Lower lobe of right lung (tissue), 2 donors: ENCODE measurements at regions not wholly inside any gene's neighbourhood (a gene's known extent, or its start where the extent isn't known, plus 50 kb on each side); places are given as distances from the start of the nearest gene placed in this dataset.
A peak's percentile ranks its signal among the peaks of the same experiment; 100 is the strongest.
"Not testable (repeated sequence)": the region's sequence is repeated elsewhere in the genome, so short reads cannot be mapped to it uniquely, and the experiment has no call there.

Experiments used
- ATAC-seq, 2 donors: fragments of 200-7000 bp; cut with Tn5 transposase; one replicate each; pipeline ENCODE4 v1.9.1; 2020 to 2022; ENCODE audit warnings: mild to moderate bottlenecking in 2 of 2, moderate library complexity in 2 of 2
- DNase-seq: peaks from one replicate; pipeline ENCODE4 v3.0.0-alpha.2; 2020
- H3K27ac ChIP-seq: fragments of 200-600 bp; one replicate; pipeline ENCODE4 v1.8.0; 2022
- H3K27me3 ChIP-seq: fragments of 200-600 bp; one replicate; pipeline ENCODE4 v1.8.0; 2022; ENCODE audit warnings: low read depth
- H3K36me3 ChIP-seq: fragments of 200-600 bp; one replicate; pipeline ENCODE4 v1.8.0; 2022; ENCODE audit warnings: mild to moderate bottlenecking
- H3K4me1 ChIP-seq: fragments of 200-600 bp; one replicate; pipeline ENCODE4 v1.8.0; 2022
- H3K4me3 ChIP-seq: fragments of 200-600 bp; one replicate; pipeline ENCODE4 v1.8.0; 2022; ENCODE audit warnings: mild to moderate bottlenecking
- H3K9me3 ChIP-seq: fragments of 200-600 bp; one replicate; pipeline ENCODE4 v1.8.0; 2022
- CTCF ChIP-seq: fragments of 200-600 bp; IDR thresholded peaks from one replicate; pipeline ENCODE4 v1.8.0; 2022; ENCODE audit warnings: antibody characterized with exemption, mild to moderate bottlenecking
- intact Hi-C: fragments of 100-400 bp; cut with DNase I; formaldehyde crosslinking; loops from one replicate; pipeline ENCODE4 v1.11.0; 2022
- donor health status: DM: no; HTN: yes; CAD: no; lungs with severe emphysema.

- no peaks in the 10 kb centered on the region for H3K9me3 ChIP-seq
- H3K27me3 ChIP-seq, result no peaks in the 10 kb centered on the region
- ATAC-seq (peak in 1 of 2 donors; percentile 34), DNase-seq (no peak)
- H3K4me3 ChIP-seq, result no peak overlapping the region
- intact Hi-C loops, result no loop called here
- no peaks in the 10 kb centered on the region for H3K36me3 ChIP-seq
- no peak for TF ChIP-seq CTCF
- H3K27ac ChIP-seq, result no peak overlapping the region
- H3K4me1 ChIP-seq, result peaks cover 5% of the 10 kb centered on the region
These were observed 76.6 kb upstream of the ADRA1D start for GRCh38 chr20:4325548-4326187.

- Histone ChIP-seq H3K4me1 (peaks cover 5% of the 10 kb centered on the region), H3K27ac (no peak overlapping the region), H3K4me3 (no peak overlapping the region), H3K36me3 (no peaks in the 10 kb centered on the region), H3K27me3 (no peaks in the 10 kb centered on the region), H3K9me3 (no peaks in the 10 kb centered on the region)
- peak; percentile 34 to 39 for ATAC-seq
- intact Hi-C loops, result no loop called here
- no peak for TF ChIP-seq CTCF
- no peak for DNase-seq
These were observed 75.6 kb upstream of the ADRA1D start for GRCh38 chr20:4324611-4325243.

GRCh38 chr20:4322499-4322898 lies 73.4 kb upstream of the ADRA1D start:
- intact Hi-C loops, result no loop called here
- no peaks in the 10 kb centered on the region for H3K27me3 ChIP-seq
- ATAC-seq (no peak), DNase-seq (no peak)
- H3K27ac ChIP-seq, result no peak overlapping the region
- H3K4me1 ChIP-seq, result peaks cover 5% of the 10 kb centered on the region
- no peak for TF ChIP-seq CTCF
- no peaks in the 10 kb centered on the region for H3K9me3 ChIP-seq
- H3K4me3 ChIP-seq, result no peak overlapping the region
- no peaks in the 10 kb centered on the region for H3K36me3 ChIP-seq

- Histone ChIP-seq H3K9me3 (no peaks in the 10 kb centered on the region), H3K4me3 (no peak overlapping the region), H3K27me3 (no peaks in the 10 kb centered on the region), H3K4me1 (peaks cover 3% of the 10 kb centered on the region), H3K27ac (no peak overlapping the region), H3K36me3 (no peaks in the 10 kb centered on the region)
- no peak for TF ChIP-seq CTCF
- intact Hi-C loops, result no loop called here
- DNase-seq (peak; percentile 65), ATAC-seq (peak; percentile 73 to 78)
These were observed 71.2 kb upstream of the ADRA1D start for GRCh38 chr20:4320291-4320690.

- ATAC-seq (no peak), DNase-seq (no peak)
- no peaks in the 10 kb centered on the region for H3K4me1 ChIP-seq
- no peak overlapping the region for H3K4me3 ChIP-seq
- no peaks in the 10 kb centered on the region for H3K9me3 ChIP-seq
- intact Hi-C loops, result no loop called here
- no peak overlapping the region for H3K27ac ChIP-seq
- no peak for TF ChIP-seq CTCF
- no peaks in the 10 kb centered on the region for H3K27me3 ChIP-seq
- H3K36me3 ChIP-seq, result no peaks in the 10 kb centered on the region
These were observed 69.8 kb upstream of the ADRA1D start for GRCh38 chr20:4318891-4319290.

- H3K4me1 ChIP-seq, H3K4me3 ChIP-seq, H3K27me3 ChIP-seq, H3K36me3 ChIP-seq, intact Hi-C loops, H3K27ac ChIP-seq, ATAC-seq, DNase-seq, H3K9me3 ChIP-seq: not testable (repeated sequence)
These were observed 61.5 kb upstream of the ADRA1D start for GRCh38 chr20:4310616-4311015.
